K562 (cell line): ENCODE measurements at regions not wholly inside any gene's neighbourhood (a gene's known extent, or its start where the extent isn't known, plus 50 kb on each side); places are given as distances from the start of the nearest gene placed in this dataset.

Source experiments
- ATAC-seq: fragments of 200-7000 bp; cut with Tn5 transposase; 3 replicates; pipeline ENCODE4 v1.9.1; 2020; ENCODE audit warnings: moderate library complexity
- BruUV-seq: library from RNA; stranded (reverse); fragments of 400-500 nt; replicated peaks from 2 replicates; lab custom pipeline; 2021; lab: Mats Ljungman, UMichigan
- CTCF ChIA-PET: fragments of 300-600 bp; formaldehyde crosslinking; extraction: SDS; loops from one replicate; lab custom pipeline; 2021; ENCODE audit warnings: low intra/inter-chr PET ratio; lab: Yijun Ruan, JAX
- POLR2A ChIA-PET: fragments of 300-600, 350-650 bp; sonication (Branson Sonifier 250); formaldehyde crosslinking; extraction: SDS; loops from one replicate; lab custom pipeline; 2021; ENCODE audit warnings: antibody characterized with exemption, inconsistent platforms; lab: Yijun Ruan, JAX
- DNase-seq, 4 experiments: peaks; one replicate each; pipeline versions ENCODE4 v3.0.0 to v3.0.0-alpha.2; 2011 to 2018; ENCODE audit warnings: low spot score in 3 of 4, mixed read lengths in 3 of 4; ENCODE audit errors: extremely low read depth in 1 of 4
- FAIRE-seq: peaks from 2 replicates; lab custom pipeline; 2011; peaks lifted over from hg19 to GRCh38; lab: Jason Lieb, UNC
- H2AFZ ChIP-seq: 2 replicates; pipeline ENCODE4 v1.6.0; 2011; ENCODE audit warnings: low read depth, low read length, control low read depth, inconsistent platforms
- H3K27ac ChIP-seq: fragments of 200-600 bp; 3 replicates; pipeline ENCODE4 v1.8.0; 2011; ENCODE audit warnings: low read depth, mild to moderate bottlenecking, control low read depth, inconsistent platforms, low read length, moderate library complexity, mixed read lengths; ENCODE audit errors: extremely low read depth
- H3K27me3 ChIP-seq, 2 experiments: fragments of 300-600 bp in 1 of 2; 2 replicates in 1 of 2; 3 replicates in 1 of 2; pipeline versions ENCODE4 v1.6.0 to v1.8.0; 2011; ENCODE audit warnings: inconsistent platforms in 2 of 2, low read length in 2 of 2, mild to moderate bottlenecking in 1 of 2, mixed read lengths in 1 of 2, moderate library complexity in 1 of 2; ENCODE audit not compliant: control insufficient read depth in 2 of 2, insufficient read depth in 2 of 2
- H3K36me3 ChIP-seq: fragments of 300-600 bp; 3 replicates; pipeline ENCODE4 v1.8.0; 2011; ENCODE audit warnings: mild to moderate bottlenecking, low read length, inconsistent platforms; ENCODE audit not compliant: control insufficient read depth, insufficient read depth
- H3K4me1 ChIP-seq, 2 experiments: fragments of 200-600 bp in 1 of 2; replicated peaks in 1 of 2; 2 replicates in 1 of 2; 3 replicates in 1 of 2; pipeline versions ENCODE4 v1.5.1 to v1.8.0; 2011; ENCODE audit warnings: inconsistent platforms in 2 of 2, low read length in 2 of 2, mild to moderate bottlenecking in 1 of 2, mixed read lengths in 1 of 2, moderate library complexity in 1 of 2; ENCODE audit not compliant: control insufficient read depth in 2 of 2, insufficient read depth in 2 of 2
- H3K4me2 ChIP-seq: 2 replicates; pipeline ENCODE4 v1.6.1; 2011; ENCODE audit warnings: low read length, control low read depth, inconsistent platforms, mixed read lengths; ENCODE audit not compliant: insufficient read depth
- H3K4me3 ChIP-seq: fragments of 200-600 bp; sonication (generic), shearing (Covaris generic); 2 replicates; pipeline ENCODE4 v1.5.1; 2016; ENCODE audit warnings: control low read depth, inconsistent platforms
- H3K79me2 ChIP-seq: fragments of 200-600 bp; 3 replicates; pipeline ENCODE4 v1.8.0; 2011; ENCODE audit warnings: low read length, inconsistent platforms; ENCODE audit not compliant: control insufficient read depth, insufficient read depth
- H3K9ac ChIP-seq, 2 experiments: 2 replicates each; pipeline versions ENCODE4 v1.6.0 to v1.6.1; 2011; ENCODE audit warnings: low read depth in 2 of 2, low read length in 2 of 2, control low read depth in 1 of 2, inconsistent platforms in 1 of 2, mild to moderate bottlenecking in 1 of 2, mixed read lengths in 1 of 2; ENCODE audit not compliant: insufficient read depth in 1 of 2
- H3K9me1 ChIP-seq: one replicate; pipeline ENCODE4 v1.6.0; 2011; ENCODE audit warnings: inconsistent platforms, mild to moderate bottlenecking, low read length, moderate library complexity; ENCODE audit not compliant: control insufficient read depth, insufficient read depth
- H3K9me3 ChIP-seq: replicated peaks from 2 replicates; pipeline ENCODE4 v1.5.1; 2011; ENCODE audit warnings: low read depth, low read length, inconsistent platforms; ENCODE audit not compliant: control insufficient read depth, insufficient read depth
- H4K20me1 ChIP-seq: replicated peaks from 2 replicates; pipeline ENCODE4 v1.6.1; 2011; ENCODE audit warnings: low read length, inconsistent platforms, mixed read lengths; ENCODE audit not compliant: control insufficient read depth, insufficient read depth
- CSDE1 ChIP-seq, 2 experiments: fragments of 450-650 bp; IDR thresholded peaks; 2 replicates each; pipeline ENCODE4 v1.6.1; 2016; ENCODE audit warnings: mild to moderate bottlenecking in 1 of 2
- ETV1 ChIP-seq: fragments of 450-650 bp; conservative IDR thresholded peaks from 2 replicates; pipeline ENCODE4 v1.6.1; 2016; ENCODE audit warnings: missing genetic modification characterization, control low read depth, low read depth, missing compliant biosample characterization
- FIP1L1 ChIP-seq: fragments of 200-400 bp; formaldehyde crosslinking; IDR thresholded peaks from 2 replicates; pipeline ENCODE4 v1.6.1; 2018; ENCODE audit warnings: mild to moderate bottlenecking, low read depth, low read length; ENCODE audit not compliant: poor library complexity, severe bottlenecking
- FOXP4 ChIP-seq: sonication (generic); formaldehyde crosslinking; IDR thresholded peaks from 2 replicates; pipeline ENCODE4 v1.8.0; 2022; ENCODE audit warnings: mild to moderate bottlenecking, missing genetic modification reagents, borderline replicate concordance
- HBP1 ChIP-seq: fragments of 450-650 bp; formaldehyde crosslinking; IDR thresholded peaks from 2 replicates; pipeline ENCODE4 v1.4.0; 2022; ENCODE audit warnings: missing genetic modification characterization
- HDAC8 ChIP-seq: fragments of 450-650 bp; IDR thresholded peaks from 2 replicates; pipeline ENCODE4 v1.6.1; 2016; ENCODE audit warnings: mild to moderate bottlenecking, missing genetic modification characterization, moderate library complexity, missing compliant biosample characterization
- NFE2L1 ChIP-seq: fragments of 450-650 bp; IDR thresholded peaks from 2 replicates; pipeline ENCODE4 v1.6.1; 2016; ENCODE audit warnings: missing genetic modification characterization, low read depth, mild to moderate bottlenecking, missing compliant biosample characterization, moderate library complexity, borderline replicate concordance
- SMARCE1 ChIP-seq: fragments of 450-650 bp; IDR thresholded peaks from 2 replicates; pipeline ENCODE4 v1.7.1; 2016; ENCODE audit warnings: mild to moderate bottlenecking
- STAT5B ChIP-seq: fragments of 250-450 bp; sonication (Bioruptor Pico); IDR thresholded peaks from 2 replicates; pipeline ENCODE4 v1.8.0; 2021; ENCODE audit warnings: mild to moderate bottlenecking, inconsistent platforms
- ZNF75A ChIP-seq: fragments of 450-650 bp; formaldehyde crosslinking; IDR thresholded peaks from 2 replicates; pipeline ENCODE4 v1.4.0; 2020; ENCODE audit warnings: mild to moderate bottlenecking
- WGBS: fragments of 100-300 bp; shearing (Covaris generic); methylation state at CpG from one replicate; pipeline ENCODE4 v1.1.6; 2016; ENCODE audit warnings: low coverage, mixed read lengths; ENCODE audit not compliant: insufficient coverage; ENCODE audit errors: missing lambda C conversion rate; 5-methylcytosine and 5-hydroxymethylcytosine counted together
- in situ Hi-C: fragments of 300-500 bp; cut with MboI; formaldehyde crosslinking; loops from 4 replicates; pipeline ENCODE4 v1.15.0; 2018; ENCODE audit warnings: inconsistent platforms, mixed read lengths
- intact Hi-C: fragments of 100-400 bp; cut with micrococcal nuclease; formaldehyde crosslinking; loops from 2 replicates; pipeline ENCODE4 v1.14.2; 2022
- TF ChIP-seq, protein P1 (sequence below), 2 experiments: fragments of 150-350 bp in 1 of 2; IDR thresholded peaks; 2 replicates each; pipeline ENCODE4 v1.6.1; 2012 to 2016; ENCODE audit warnings: low read depth in 2 of 2, low read length in 2 of 2, mild to moderate bottlenecking in 1 of 2, moderate library complexity in 1 of 2
- TF ChIP-seq, protein P2 (sequence below): fragments of 450-650 bp; IDR thresholded peaks from 2 replicates; pipeline ENCODE4 v1.6.1; 2018; ENCODE audit not compliant: partially characterized antibody

DNA sequence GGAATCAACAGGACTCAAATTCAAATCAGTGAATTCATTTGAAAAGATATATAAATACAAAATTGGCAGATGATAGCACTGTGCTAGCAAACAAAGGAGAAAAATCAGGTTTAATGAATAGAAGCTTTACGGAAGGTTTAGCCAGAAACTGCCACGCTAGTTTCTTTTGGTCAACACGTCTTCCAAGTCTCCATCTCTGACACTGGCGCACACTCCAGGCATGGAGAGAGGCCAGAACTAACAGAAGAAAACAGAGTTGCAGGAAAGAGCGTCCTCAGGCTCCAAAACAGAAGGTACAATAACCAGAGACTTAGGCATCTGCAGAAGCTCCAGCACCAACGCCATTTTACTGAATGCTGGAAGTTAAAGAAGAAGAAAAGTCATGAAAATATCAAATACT, 497.3 kb upstream of the FRG1 start:
- FAIRE-seq (no peak), ATAC-seq (no peak), DNase-seq (no peak)
- no TSS peak for BruUV-seq
- no peak overlapping the region for H3K4me3 ChIP-seq
- no peak overlapping the region for H3K27ac ChIP-seq
- H3K9me3 ChIP-seq = no peaks in the 10 kb centered on the region
- H3K79me2 ChIP-seq = no peaks in the 10 kb centered on the region
- no peaks in the 10 kb centered on the region for H3K9me1 ChIP-seq
- POLR2A ChIA-PET = no interaction called here
- no peak overlapping the region for H3K9ac ChIP-seq
- in situ Hi-C loops (no loop called here), intact Hi-C loops (no loop called here)
- no peak overlapping the region for H2AFZ ChIP-seq
- no peaks in the 10 kb centered on the region for H3K27me3 ChIP-seq
- no peak overlapping the region for H3K4me2 ChIP-seq
- CTCF ChIA-PET = no interaction called here
- no peaks in the 10 kb centered on the region for H3K4me1 ChIP-seq
- H3K36me3 ChIP-seq = no peaks in the 10 kb centered on the region
- WGBS = 0% methylated on average over 6 of the region's 6 CpGs
- no peaks in the 10 kb centered on the region for H4K20me1 ChIP-seq
- TF ChIP-seq HBP1 (CRISPR knock-in tag) (no peak), FOXP4 (CRISPR knock-in tag) (no peak), NFE2L1 (tag) (no peak), SMARCE1 (no peak), ZNF75A (no peak), CSDE1 (IDR thresholded peaks at IDR 0.05) (no peak), ETV1 (no peak), FIP1L1 (no peak), STAT5B (CRISPR knock-in tag) (no peak), HDAC8 (tag) (no peak)
- TF ChIP-seq, protein P1, sequence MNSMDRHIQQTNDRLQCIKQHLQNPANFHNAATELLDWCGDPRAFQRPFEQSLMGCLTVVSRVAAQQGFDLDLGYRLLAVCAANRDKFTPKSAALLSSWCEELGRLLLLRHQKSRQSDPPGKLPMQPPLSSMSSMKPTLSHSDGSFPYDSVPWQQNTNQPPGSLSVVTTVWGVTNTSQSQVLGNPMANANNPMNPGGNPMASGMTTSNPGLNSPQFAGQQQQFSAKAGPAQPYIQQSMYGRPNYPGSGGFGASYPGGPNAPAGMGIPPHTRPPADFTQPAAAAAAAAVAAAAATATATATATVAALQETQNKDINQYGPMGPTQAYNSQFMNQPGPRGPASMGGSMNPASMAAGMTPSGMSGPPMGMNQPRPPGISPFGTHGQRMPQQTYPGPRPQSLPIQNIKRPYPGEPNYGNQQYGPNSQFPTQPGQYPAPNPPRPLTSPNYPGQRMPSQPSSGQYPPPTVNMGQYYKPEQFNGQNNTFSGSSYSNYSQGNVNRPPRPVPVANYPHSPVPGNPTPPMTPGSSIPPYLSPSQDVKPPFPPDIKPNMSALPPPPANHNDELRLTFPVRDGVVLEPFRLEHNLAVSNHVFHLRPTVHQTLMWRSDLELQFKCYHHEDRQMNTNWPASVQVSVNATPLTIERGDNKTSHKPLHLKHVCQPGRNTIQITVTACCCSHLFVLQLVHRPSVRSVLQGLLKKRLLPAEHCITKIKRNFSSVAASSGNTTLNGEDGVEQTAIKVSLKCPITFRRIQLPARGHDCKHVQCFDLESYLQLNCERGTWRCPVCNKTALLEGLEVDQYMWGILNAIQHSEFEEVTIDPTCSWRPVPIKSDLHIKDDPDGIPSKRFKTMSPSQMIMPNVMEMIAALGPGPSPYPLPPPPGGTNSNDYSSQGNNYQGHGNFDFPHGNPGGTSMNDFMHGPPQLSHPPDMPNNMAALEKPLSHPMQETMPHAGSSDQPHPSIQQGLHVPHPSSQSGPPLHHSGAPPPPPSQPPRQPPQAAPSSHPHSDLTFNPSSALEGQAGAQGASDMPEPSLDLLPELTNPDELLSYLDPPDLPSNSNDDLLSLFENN (IDR thresholded peaks at IDR 0.05; ENCODE audit: low read depth in 2 of 2, low read length in 2 of 2) = no peak
- TF ChIP-seq, protein P2, sequence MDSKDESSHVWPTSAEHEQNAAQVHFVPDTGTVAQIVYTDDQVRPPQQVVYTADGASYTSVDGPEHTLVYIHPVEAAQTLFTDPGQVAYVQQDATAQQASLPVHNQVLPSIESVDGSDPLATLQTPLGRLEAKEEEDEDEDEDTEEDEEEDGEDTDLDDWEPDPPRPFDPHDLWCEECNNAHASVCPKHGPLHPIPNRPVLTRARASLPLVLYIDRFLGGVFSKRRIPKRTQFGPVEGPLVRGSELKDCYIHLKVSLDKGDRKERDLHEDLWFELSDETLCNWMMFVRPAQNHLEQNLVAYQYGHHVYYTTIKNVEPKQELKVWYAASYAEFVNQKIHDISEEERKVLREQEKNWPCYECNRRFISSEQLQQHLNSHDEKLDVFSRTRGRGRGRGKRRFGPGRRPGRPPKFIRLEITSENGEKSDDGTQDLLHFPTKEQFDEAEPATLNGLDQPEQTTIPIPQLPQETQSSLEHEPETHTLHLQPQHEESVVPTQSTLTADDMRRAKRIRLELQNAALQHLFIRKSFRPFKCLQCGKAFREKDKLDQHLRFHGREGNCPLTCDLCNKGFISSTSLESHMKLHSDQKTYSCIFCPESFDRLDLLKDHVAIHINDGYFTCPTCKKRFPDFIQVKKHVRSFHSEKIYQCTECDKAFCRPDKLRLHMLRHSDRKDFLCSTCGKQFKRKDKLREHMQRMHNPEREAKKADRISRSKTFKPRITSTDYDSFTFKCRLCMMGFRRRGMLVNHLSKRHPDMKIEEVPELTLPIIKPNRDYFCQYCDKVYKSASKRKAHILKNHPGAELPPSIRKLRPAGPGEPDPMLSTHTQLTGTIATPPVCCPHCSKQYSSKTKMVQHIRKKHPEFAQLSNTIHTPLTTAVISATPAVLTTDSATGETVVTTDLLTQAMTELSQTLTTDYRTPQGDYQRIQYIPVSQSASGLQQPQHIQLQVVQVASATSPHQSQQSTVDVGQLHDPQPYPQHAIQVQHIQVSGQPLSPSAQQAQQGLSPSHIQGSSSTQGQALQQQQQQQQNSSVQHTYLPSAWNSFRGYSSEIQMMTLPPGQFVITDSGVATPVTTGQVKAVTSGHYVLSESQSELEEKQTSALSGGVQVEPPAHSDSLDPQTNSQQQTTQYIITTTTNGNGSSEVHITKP = no peak
